ENCODE measurements at regions not wholly inside any gene's neighbourhood (a gene's known extent, or its start where the extent isn't known, plus 50 kb on each side); places are given as distances from the start of the nearest gene placed in this dataset.

GRCh38 chr4:81625422-81626417 lies 154.0 kb upstream of the RASGEF1B start:
- intact Hi-C loops (cut with DNase I; ENCODE audit: low total_unique reads) (no loop called here), in situ Hi-C loops (cut with MboI; ENCODE audit: low pct_ligation_motif_present in 1 of 4, low pct_unique_long_range_greater_than_20kb in 1 of 4, low sequenced_read_pairs in 3 of 4) (no loop called here)
- no peaks in the 10 kb centered on the region for H3K4me1 ChIP-seq
- H3K4me3 ChIP-seq = no peak overlapping the region
- H3K27ac ChIP-seq = no peak overlapping the region
- TF ChIP-seq EP300 (IDR thresholded peaks at IDR 0.05; ENCODE audit: low read depth) (no peak), CTCF (IDR thresholded peaks at IDR 0.05) (no peak), POLR2AphosphoS5 (IDR thresholded peaks at IDR 0.05) (no peak), POLR2A (IDR thresholded peaks at IDR 0.05) (no peak)
- no peaks in the 10 kb centered on the region for H3K9me3 ChIP-seq
- no peaks in the 10 kb centered on the region for H3K27me3 ChIP-seq
- no peaks in the 10 kb centered on the region for H3K36me3 ChIP-seq
- 63 to 68% methylated on average over 4 of the region's 4 CpGs for WGBS, 2 donors (ENCODE audit: low coverage in 1 of 2)
- no peak for DNase-seq

GRCh38 chr4:81623434-81623833 lies 151.7 kb upstream of the RASGEF1B start:
- Histone ChIP-seq H3K4me1 (no peaks in the 10 kb centered on the region), H3K9me3 (no peaks in the 10 kb centered on the region), H3K4me3 (no peak overlapping the region), H3K27ac (no peak overlapping the region), H3K27me3 (no peaks in the 10 kb centered on the region), H3K36me3 (no peaks in the 10 kb centered on the region)
- no peak for DNase-seq
- intact Hi-C loops (cut with DNase I; ENCODE audit: low total_unique reads) (no loop called here), in situ Hi-C loops (cut with MboI; ENCODE audit: low pct_ligation_motif_present in 1 of 4, low pct_unique_long_range_greater_than_20kb in 1 of 4, low sequenced_read_pairs in 3 of 4) (no loop called here)
- 45 to 67% methylated on average over 1 to 2 of the region's 2 CpGs for WGBS, 2 donors (ENCODE audit: low coverage in 1 of 2)
- TF ChIP-seq CTCF (IDR thresholded peaks at IDR 0.05) (no peak), EP300 (IDR thresholded peaks at IDR 0.05; ENCODE audit: low read depth) (no peak), POLR2AphosphoS5 (IDR thresholded peaks at IDR 0.05) (no peak), POLR2A (IDR thresholded peaks at IDR 0.05) (no peak)

- no peak overlapping the region for H3K27ac ChIP-seq
- intact Hi-C loops (cut with DNase I; ENCODE audit: low total_unique reads) (no loop called here), in situ Hi-C loops (cut with MboI; ENCODE audit: low pct_ligation_motif_present in 1 of 4, low pct_unique_long_range_greater_than_20kb in 1 of 4, low sequenced_read_pairs in 3 of 4) (no loop called here)
- DNase-seq = no peak
- no peak overlapping the region for H3K4me3 ChIP-seq
- H3K36me3 ChIP-seq = no peaks in the 10 kb centered on the region
- no peaks in the 10 kb centered on the region for H3K27me3 ChIP-seq
- TF ChIP-seq POLR2A (IDR thresholded peaks at IDR 0.05) (no peak), POLR2AphosphoS5 (IDR thresholded peaks at IDR 0.05) (no peak), EP300 (IDR thresholded peaks at IDR 0.05; ENCODE audit: low read depth) (no peak), CTCF (IDR thresholded peaks at IDR 0.05) (no peak)
- no peaks in the 10 kb centered on the region for H3K4me1 ChIP-seq
- no peaks in the 10 kb centered on the region for H3K9me3 ChIP-seq
Observed at GRCh38 chr4:81622474-81623184, 150.9 kb upstream of the RASGEF1B start.

GRCh38 chr4:81622028-81622427 lies 150.3 kb upstream of the RASGEF1B start:
- H3K27me3 ChIP-seq = no peaks in the 10 kb centered on the region
- H3K4me3 ChIP-seq = no peak overlapping the region
- H3K36me3 ChIP-seq = no peaks in the 10 kb centered on the region
- H3K4me1 ChIP-seq = no peaks in the 10 kb centered on the region
- 62 to 63% methylated on average over 3 of the region's 3 CpGs for WGBS, 2 donors (ENCODE audit: low coverage in 1 of 2)
- intact Hi-C loops (cut with DNase I; ENCODE audit: low total_unique reads) = no loop called here
- TF ChIP-seq CTCF (IDR thresholded peaks at IDR 0.05) (no peak), POLR2A (IDR thresholded peaks at IDR 0.05) (no peak)
- in situ Hi-C loops (cut with MboI; ENCODE audit: low pct_ligation_motif_present in 1 of 4, low pct_unique_long_range_greater_than_20kb in 1 of 4, low sequenced_read_pairs in 3 of 4) = no loop called here
- no peak for DNase-seq
- no peak overlapping the region for H3K27ac ChIP-seq
- H3K9me3 ChIP-seq = no peaks in the 10 kb centered on the region

Data from transverse colon (tissue), 4 donors.